ENCODE measurements at regions not wholly inside any gene's neighbourhood (a gene's known extent, or its start where the extent isn't known, plus 50 kb on each side); places are given as distances from the start of the nearest gene placed in this dataset.

DNA sequence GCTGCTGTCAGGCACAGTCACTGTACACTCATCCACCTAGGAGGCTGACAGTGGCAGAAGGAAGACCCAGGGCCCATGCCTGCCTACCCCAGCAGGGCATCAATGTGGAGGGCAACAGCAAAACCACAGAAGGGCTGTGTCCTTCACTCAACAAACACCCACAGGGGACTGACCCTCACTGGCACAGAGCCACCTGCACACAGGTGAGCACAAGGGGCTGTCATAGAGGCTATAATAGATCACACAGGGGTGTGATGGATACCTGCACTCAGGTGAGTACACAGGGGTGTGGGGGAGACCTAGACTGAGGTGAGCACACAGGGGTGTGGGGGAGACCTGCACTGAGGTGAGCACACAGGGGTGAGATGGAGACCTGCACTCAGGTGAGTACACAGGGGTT is 132.8 kb upstream of the TCERG1L start:
- Histone ChIP-seq H3K4me3 (no peak overlapping the region), H3K27ac (no peak overlapping the region)
- no peak for DNase-seq (ENCODE audit: low spot score)
- no peak for TF ChIP-seq CTCF (IDR thresholded peaks at IDR 0.05)

DNA sequence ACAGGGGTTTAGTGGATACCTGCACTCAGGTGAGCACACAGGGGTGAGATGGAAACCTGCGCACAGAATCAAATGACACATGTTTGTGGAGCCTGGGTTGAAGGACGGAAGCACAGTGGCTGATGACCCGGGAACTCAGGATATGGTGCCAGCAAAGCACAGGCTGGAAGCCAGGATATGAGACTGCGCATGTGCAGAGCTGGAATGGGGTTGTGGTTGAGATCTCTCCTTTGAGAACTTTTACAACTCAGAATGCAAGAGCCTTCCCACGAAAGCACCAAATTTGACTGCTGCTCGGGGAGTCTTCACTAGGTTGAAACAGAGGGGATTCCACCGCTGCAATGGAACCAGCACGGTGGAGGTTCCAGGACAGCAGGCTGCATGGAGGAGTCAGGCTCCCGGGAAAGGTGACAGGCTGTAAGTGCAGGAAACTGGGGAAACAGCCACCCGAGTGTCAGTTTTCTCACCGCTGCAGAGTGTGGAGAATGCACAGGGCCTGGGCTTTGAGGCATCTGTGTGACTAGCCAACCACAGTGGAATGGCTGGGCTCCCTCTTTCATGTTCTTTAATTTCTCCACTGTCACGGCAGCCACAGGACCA is 133.4 kb upstream of the TCERG1L start:
- H3K4me3 ChIP-seq = no peak overlapping the region
- TF ChIP-seq CTCF (IDR thresholded peaks at IDR 0.05) = no peak
- DNase-seq (ENCODE audit: low spot score) = peak; percentile 40
- no peak overlapping the region for H3K27ac ChIP-seq

GRCh38 chr10:131445623-131446022 is 134.1 kb upstream of the TCERG1L start:
- H3K27ac ChIP-seq = no peak overlapping the region
- no peak overlapping the region for H3K4me3 ChIP-seq
- peak; percentile 9 for DNase-seq (ENCODE audit: low spot score)
- TF ChIP-seq CTCF (IDR thresholded peaks at IDR 0.05) = no peak

- no peak overlapping the region for H3K4me3 ChIP-seq
- no peak for TF ChIP-seq CTCF (IDR thresholded peaks at IDR 0.05)
- peak; percentile 11 for DNase-seq (ENCODE audit: low spot score)
- no peak overlapping the region for H3K27ac ChIP-seq
Measured at GRCh38 chr10:131446171-131446570, 134.7 kb upstream of the TCERG1L start.

- no peak overlapping the region for H3K27ac ChIP-seq
- TF ChIP-seq CTCF (IDR thresholded peaks at IDR 0.05) = no peak
- H3K4me3 ChIP-seq = no peak overlapping the region
- DNase-seq (ENCODE audit: low spot score) = peak; percentile 41
Measured at GRCh38 chr10:131448171-131448570, 136.7 kb upstream of the TCERG1L start.

DNA sequence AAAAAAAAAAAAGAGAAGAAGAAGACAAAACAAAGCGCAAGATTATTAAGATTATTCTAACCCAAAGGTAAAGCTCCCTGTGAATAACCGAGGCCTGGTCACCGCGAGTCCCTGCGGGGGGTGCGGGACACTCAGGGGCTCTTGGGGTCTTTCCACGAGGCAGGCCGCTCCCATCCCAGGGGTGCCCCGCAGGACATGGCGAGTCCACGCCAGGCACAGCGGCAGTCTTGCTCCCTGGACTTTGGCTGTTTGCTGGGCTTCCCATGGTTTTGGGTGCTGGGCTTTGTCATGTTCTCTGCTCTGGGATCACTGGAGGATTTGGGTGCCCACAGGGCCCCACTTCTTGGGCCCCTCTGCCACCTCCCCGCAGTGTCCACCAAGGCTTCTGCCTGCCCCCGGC is 137.4 kb upstream of the TCERG1L start:
- H3K4me3 ChIP-seq = no peak overlapping the region
- no peak overlapping the region for H3K27ac ChIP-seq
- no peak for TF ChIP-seq CTCF (IDR thresholded peaks at IDR 0.05)
- DNase-seq (ENCODE audit: low spot score) = peak; percentile 47

DNA sequence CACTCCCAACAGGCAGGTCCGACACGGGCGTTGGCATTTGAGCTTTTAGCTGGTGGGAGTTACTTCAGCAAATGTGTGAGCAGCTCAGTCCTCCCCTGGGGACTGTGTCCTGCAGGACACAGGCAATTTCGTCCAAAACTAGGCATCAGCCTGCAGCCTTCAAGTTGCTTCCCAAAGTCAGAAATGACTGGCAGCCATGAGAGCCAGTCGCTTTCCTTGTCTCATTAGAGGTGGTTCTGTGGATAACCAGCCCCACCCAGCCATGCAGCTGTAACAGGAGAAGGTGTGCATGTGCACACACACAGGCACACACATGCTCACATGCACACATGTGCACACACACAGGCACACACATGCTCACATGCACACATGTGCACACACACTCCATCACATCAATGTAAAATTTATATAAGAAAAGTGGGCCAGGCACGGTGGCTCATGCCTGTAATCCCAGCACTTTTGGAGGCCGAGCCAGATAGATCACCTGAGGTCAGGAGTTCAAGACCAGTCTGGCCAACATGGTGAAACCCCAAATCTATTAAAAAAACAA is 138.8 kb upstream of the TCERG1L start:
- Histone ChIP-seq H3K27ac (no peak overlapping the region), H3K4me3 (no peak overlapping the region)
- no peak for TF ChIP-seq CTCF (IDR thresholded peaks at IDR 0.05)
- DNase-seq (ENCODE audit: low spot score) = peak; percentile 45
